ENCODE measurements at regions not wholly inside any gene's neighbourhood (a gene's known extent, or its start where the extent isn't known, plus 50 kb on each side); places are given as distances from the start of the nearest gene placed in this dataset.

DNA sequence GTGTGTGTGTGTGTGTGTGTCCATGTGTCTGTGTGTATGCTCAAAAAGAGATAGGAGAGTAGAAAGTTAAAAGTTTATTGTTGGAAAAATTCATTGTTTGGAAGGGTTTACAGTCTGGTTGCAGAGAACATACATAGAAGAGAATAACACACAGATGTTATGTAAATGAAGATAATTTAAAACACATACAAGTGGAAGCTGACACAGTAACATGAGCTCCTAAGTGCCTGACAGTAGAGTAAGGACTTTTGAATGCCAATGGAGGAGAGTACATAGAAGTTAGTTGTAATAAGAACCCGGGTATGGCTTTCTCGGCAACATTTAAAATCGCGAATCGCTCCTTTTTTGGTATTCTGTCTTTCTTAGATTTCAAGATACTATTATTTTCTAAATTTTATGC is 137.0 kb upstream of the FANCL start:
- no peak for TF ChIP-seq MXI1 (conservative IDR thresholded peaks at IDR 0.05; ENCODE audit: poor library complexity, severe bottlenecking)
- TF ChIP-seq, protein P1, sequence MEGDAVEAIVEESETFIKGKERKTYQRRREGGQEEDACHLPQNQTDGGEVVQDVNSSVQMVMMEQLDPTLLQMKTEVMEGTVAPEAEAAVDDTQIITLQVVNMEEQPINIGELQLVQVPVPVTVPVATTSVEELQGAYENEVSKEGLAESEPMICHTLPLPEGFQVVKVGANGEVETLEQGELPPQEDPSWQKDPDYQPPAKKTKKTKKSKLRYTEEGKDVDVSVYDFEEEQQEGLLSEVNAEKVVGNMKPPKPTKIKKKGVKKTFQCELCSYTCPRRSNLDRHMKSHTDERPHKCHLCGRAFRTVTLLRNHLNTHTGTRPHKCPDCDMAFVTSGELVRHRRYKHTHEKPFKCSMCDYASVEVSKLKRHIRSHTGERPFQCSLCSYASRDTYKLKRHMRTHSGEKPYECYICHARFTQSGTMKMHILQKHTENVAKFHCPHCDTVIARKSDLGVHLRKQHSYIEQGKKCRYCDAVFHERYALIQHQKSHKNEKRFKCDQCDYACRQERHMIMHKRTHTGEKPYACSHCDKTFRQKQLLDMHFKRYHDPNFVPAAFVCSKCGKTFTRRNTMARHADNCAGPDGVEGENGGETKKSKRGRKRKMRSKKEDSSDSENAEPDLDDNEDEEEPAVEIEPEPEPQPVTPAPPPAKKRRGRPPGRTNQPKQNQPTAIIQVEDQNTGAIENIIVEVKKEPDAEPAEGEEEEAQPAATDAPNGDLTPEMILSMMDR (IDR thresholded peaks at IDR 0.05; ENCODE audit: poor library complexity, severe bottlenecking), result no peak
- no peak for TF ChIP-seq POLR2AphosphoS5 (IDR thresholded peaks at IDR 0.05)
- TF ChIP-seq, protein P2, sequence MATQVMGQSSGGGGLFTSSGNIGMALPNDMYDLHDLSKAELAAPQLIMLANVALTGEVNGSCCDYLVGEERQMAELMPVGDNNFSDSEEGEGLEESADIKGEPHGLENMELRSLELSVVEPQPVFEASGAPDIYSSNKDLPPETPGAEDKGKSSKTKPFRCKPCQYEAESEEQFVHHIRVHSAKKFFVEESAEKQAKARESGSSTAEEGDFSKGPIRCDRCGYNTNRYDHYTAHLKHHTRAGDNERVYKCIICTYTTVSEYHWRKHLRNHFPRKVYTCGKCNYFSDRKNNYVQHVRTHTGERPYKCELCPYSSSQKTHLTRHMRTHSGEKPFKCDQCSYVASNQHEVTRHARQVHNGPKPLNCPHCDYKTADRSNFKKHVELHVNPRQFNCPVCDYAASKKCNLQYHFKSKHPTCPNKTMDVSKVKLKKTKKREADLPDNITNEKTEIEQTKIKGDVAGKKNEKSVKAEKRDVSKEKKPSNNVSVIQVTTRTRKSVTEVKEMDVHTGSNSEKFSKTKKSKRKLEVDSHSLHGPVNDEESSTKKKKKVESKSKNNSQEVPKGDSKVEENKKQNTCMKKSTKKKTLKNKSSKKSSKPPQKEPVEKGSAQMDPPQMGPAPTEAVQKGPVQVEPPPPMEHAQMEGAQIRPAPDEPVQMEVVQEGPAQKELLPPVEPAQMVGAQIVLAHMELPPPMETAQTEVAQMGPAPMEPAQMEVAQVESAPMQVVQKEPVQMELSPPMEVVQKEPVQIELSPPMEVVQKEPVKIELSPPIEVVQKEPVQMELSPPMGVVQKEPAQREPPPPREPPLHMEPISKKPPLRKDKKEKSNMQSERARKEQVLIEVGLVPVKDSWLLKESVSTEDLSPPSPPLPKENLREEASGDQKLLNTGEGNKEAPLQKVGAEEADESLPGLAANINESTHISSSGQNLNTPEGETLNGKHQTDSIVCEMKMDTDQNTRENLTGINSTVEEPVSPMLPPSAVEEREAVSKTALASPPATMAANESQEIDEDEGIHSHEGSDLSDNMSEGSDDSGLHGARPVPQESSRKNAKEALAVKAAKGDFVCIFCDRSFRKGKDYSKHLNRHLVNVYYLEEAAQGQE (IDR thresholded peaks at IDR 0.05; ENCODE audit: borderline replicate concordance), result no peak
- TF ChIP-seq TAF1 (IDR thresholded peaks at IDR 0.05; ENCODE audit: low read depth), result no peak
